SKM-1 (cell line): ENCODE measurements at regions not wholly inside any gene's neighbourhood (a gene's known extent, or its start where the extent isn't known, plus 50 kb on each side); places are given as distances from the start of the nearest gene placed in this dataset.
A peak's percentile ranks its signal among the peaks of the same experiment; 100 is the strongest.

Experiments used
- DNase-seq: peaks from one replicate; lab custom pipeline; 2025; ENCODE audit not compliant: unreplicated experiment; lab: John Stamatoyannopoulos, UW

DNA sequence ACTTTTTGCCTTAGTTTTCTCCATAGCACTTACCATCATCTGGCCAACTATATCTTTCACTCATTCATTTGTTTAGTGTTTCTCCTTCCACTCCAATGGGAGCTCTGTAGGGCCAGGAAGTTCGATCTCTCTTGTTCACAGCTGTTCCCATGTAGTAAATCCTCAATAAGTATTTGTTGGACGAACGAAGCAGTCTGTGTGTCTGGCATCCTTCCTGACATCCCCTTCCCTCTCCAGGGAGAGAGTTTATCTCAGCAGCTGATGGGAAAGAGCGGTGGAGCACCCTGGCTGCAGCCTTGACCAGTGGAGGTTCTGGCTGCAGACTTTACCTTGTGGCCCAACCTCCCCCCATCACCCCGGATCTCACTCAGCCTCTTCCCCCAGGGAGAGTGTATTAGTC is 141.7 kb downstream of the CHST1 start:
- DNase-seq, result no peak

DNA sequence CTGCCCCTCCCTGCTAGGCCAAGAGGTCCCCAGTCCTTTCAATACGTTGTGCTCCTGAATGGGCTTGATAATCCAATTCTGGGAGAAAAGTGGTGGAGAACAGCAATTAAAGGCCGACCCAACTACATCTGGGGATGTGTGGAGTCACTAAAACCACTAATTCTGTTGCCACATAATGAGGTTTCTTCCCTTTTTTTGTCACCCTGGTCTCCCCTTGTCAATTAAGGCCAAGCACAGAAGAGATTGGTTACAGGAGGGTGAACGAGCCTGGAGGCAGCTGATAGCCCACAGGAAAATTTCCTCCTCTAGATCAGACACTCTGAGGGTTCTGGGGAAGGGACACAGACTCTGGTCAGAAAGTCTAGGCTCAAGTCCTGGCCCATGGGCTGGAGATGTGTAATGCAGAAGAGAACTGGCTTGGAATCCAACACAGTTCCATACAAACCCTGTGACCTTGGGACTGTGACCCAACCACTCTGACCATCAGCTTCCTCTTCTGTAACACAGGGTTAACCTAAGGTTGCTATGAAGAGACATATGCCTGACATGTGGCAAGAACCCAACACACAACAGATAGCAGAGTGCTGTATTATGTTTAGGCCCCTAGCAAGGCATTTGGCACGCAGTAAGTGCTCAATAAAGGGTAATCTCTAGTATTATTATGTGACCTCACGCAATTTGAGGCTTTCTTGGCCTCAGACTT is 146.4 kb downstream of the CHST1 start:
- DNase-seq, result peak; percentile 5

DNA sequence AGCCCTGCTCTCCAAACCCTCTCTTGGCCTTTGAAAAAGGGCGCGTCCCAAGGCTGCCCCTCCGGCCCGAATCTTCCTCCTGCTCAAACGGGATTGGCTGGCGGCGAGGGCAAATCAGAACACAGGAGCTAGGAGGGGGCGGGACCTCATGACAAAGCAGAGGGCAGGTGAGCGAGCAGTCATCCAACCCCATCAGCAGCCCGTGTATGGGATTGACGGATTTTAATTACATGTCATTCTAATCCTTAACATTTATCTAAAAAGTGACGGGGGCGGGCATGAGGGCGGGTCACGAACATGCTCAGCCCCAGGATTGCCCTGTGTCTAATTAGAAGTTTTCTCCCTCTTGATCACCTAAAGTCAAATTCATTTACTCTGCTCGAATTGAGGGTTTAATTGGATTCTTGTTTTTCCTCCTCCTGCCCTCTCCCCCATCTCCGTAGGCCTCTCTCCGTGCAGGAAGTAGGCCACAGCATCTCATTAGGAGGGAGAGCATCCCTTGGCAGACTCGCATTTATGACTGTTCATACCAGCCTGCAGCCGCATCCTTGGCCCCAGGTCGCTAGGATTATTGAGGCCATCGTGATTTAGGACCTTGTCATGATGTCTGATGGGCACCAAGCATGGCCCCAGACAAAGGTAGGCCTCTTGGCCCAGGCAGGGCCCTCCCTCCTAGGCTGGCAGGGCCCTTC is 147.1 kb downstream of the CHST1 start:
- no peak for DNase-seq

DNA sequence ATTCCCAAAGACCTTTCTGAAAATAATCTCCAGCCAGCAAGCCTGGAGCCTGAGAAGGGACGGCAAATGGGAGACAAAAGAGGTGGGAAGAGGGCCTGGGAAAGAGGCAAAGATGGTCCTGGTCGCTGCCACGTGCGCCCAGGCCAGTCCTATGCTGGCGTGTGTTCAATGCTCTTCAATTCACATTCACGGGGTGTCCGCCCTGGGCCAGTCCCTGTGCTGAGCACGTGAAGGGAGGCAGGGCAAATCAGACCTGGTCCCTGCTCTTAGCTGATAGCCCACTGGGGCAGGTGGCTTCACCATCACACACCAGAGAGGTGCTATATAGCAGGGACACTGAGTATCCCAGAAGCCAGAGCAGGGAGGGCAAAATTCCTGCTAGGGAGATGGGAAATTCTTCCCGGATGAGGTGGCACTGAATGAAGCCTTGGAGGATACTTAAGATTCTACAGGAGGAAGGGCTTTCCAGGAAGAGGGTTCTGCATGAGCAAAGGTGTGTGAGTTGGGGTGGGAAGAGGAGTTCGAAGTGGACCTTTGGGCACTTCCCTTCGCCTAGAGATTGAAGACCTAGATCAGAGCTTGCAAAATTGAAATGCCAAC is 148.2 kb downstream of the CHST1 start:
- DNase-seq, result no peak

DNA sequence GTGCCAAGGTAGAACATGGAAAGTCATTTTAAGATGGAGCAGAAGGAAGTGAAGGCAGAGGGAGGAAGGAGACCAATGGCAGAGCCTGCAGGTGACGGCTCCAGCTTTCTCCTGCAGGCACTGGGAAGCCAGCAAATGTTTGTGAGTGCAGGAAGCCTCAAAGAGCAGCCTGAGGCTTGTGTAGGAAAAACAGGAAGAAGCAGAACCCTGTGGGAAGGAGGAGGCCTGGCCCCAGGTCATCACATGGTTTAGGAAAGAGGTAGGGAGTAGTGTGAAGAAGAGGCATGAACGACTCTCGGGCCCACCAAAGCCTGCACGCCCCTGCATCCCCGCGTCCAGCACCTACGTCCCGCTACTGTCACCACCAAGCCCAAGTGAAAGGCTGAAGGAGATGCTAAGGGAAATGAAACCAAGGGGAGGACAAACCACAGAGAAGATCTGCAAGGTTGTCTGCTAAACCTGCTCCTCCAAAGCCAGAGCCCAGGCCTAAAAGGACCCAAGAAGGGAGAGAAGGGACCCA is 151.5 kb downstream of the CHST1 start:
- no peak for DNase-seq

DNA sequence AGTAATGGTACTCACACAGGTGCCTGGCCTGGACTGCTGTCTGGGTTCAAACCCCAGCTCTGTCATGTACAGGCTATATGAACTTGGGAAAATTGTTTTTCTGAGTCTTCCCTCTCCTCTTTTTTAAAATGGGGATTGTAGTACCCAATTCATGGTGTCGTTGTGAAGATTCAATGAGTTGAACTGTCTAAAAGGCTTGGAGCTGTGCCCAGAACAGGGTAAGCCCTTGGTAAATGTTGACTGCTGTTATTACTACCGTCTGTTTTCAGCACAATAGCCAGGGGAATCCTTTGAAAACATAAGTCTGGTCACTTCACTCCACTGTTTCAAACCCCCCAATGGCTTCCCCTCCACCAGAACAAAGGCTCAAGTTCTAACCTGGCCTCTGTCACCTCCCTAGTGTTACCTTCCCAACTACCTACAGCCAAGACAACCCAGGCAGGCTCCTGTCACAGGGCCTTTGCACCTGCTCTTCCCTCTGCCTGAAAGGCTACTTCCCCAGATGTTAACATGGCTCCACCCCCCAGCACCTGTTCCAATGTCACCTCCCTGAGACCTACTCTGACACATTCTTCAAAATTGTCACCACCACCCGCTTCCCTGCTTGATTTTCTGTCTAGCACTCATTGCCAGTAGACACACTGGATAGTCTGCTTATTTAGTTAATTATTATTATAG is 152.8 kb downstream of the CHST1 start:
- DNase-seq, result no peak

GRCh38 chr11:45511566-45511965 is 153.9 kb downstream of the CHST1 start:
- no peak for DNase-seq

DNA sequence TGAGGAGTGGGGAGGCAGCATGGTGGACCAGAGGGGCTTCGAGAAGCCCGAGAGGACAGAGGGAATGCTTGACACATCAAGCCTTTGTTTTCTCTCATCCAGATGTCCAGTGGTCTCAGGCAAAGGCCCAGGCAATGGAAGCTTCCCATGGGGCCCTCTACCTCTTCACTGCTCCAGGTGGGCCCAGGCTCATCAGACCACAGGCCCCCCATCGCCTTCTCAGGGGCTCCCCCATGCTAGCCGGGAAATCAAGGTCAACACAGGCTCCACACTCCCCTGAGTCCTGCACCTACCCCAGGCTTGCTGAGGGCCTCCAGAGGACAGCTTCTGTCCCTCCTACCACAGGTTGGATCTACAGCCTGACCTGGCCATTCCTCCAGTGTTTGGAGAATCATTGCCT is 157.5 kb downstream of the CHST1 start:
- no peak for DNase-seq

DNA sequence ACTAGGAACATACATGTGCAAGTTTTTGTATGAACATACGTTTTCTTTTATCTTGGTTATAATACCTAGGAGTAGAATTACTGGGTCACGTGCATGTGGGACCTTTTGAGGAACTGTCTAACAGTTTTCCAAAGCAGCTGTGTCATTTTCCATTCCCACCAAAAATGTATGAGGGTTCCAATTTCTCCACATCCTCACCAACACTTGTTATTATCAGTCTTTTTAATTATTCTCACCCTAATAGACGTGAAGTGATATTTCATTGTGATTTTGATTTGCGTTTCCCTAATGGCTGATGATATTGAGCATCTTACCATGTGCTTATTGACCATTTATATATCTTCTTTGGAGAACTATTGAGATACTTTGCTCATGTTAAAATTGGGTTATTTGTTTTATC is 162.1 kb downstream of the CHST1 start:
- no peak for DNase-seq

DNA sequence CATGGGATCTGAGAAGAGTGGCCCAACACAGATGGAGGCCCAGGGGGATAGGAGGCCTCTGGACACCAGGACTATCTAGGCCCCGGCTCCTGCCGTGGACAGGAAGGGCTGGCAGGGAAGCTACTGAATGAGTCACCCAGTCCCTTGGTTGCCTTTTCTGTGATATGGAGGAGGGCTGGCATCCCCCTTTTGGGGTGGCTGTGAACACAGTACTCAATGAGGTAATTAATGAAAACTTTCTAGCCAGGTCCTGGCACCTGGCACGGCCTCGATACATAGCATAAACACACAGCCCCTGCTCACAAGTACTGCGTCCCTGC is 163.2 kb downstream of the CHST1 start:
- no peak for DNase-seq

DNA sequence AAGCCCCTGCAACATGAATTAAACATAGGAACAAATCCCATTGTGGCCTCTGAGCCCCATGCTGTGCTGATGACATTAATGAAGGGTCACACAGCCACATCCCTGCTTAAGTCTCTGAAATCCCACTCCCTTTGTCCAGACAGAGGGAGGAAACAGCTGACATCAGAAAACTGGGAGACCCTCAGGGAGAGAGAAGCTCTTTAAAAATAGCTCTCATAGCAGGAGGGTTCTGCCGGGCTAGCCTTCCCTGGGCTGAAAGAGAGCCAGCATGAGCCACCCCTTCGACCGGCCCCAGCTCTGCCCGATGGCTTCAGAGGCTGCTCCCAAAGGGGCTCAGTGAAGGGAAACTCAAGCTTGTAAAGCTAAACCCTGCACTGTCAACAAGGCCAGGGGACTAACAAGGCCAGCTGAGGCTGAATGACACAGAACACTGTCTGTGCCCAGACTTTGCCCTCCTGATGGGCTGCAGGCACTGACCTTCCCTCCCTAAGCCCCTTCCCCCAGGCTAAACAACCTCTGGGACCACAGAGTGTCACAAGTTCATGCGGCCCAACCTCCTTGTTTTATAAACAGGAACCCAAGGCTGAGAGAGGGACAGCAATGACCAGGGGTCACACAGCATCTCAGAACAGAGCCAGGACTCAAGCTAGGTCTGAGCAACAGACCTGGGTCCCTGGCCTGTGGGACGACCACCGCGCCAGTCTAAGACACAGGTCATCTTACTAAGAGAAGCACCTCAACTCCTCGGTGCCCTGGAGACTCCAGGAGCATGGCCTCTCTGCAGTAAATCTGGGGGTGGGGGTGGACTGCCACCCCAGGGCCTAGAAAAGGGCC is 163.8 kb downstream of the CHST1 start:
- DNase-seq, result no peak

DNA sequence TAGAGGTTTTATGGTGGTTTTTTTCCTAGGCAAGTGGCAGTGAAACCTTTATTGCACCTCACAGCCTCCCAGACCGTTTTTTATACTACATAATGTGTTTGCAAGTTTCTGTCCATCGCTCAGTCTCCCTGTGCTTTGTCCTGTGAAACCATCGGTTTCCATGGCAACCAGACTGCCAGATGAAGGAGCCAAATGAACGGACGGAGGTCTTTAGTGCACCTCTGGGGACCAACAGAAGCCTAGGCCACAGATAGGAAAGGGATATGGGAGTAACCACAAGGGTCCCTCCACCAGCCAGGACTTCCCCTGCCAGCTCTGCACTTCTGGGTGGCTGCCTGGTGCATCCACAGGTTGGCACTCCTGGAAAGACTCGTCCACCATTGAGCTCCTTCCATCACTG is 165.0 kb downstream of the CHST1 start:
- no peak for DNase-seq

DNA sequence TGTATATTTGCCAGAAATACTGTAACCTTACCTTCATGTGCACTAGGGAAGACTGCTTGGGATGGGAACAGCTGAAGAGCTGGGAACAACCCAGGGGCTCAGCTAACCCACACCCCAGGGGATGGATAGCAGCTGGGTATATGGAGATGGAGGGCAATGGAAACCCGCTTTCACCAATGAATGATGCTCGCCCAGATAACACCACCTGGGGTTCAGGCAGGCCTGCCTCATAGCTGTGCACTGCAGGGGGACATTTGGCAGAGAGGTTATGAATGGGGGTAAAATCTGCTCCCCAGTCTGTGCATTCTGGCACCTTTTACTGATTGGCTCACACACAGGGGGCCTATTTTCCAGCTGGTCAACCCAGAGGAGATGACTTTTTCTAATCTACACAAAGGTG is 170.7 kb downstream of the CHST1 start:
- DNase-seq, result no peak

DNA sequence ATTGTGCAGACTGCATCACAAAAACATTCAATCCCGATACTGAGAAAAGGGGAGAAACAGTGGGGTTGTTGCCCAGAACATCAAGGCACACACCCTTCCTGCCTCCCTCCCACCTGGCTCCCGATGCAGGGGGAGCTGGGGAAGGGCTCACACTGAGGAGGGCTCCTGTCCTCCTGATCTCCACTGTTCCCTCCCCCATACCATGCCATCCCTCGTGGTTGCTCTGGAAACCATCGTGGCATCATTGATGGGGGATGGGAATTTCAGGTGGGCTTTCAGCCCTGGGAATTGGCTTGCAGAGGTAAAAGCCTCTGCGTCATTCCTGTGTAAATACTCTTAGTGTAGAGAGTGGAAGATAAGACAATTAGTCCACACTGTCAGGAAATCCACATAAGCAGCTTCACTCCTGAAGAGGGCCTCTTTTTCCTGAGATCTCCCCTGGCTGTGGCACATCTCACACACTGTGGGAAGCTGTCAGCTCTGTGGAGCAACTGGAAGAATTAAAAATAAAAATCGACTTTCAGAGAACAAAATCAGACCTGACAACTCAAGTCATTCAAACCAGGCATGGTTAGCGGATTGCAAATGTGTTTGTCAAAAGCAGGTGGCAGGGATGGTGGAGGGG is 176.0 kb downstream of the CHST1 start:
- DNase-seq, result no peak

GRCh38 chr11:45486461-45486860 is 179.0 kb downstream of the CHST1 start:
- no peak for DNase-seq

DNA sequence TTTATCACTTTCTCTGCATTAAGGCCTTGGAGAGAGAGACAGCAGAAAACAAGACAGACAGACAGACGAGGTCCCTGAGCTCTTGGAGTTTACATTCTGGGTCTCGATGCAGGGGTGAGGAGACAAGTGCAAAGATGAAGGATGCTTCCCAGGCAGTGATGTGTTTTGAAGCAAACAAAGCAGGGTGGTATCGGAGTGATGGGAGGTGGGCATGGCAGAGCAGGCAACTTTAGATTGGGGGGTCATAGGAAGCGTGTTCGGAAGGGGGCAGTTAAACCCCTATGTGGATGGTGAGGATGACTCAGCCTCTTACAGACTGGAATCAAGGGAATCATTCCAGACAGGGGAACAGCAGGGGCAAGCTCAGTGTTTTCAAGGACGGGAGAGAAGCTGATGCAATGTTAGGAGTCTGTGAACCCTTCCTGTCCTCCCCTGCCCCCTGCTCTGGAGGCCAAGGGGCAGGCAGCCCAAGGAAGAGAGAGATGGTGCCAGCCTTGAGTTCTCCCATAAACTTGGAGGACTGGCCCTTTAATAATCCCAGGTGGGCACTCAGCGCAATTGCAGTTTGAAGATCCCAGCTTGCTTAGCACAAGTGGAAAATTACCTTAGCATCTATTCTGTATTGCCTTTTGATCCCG is 180.2 kb downstream of the CHST1 start:
- no peak for DNase-seq

GRCh38 chr11:45484326-45484883 is 181.0 kb downstream of the CHST1 start:
- DNase-seq, result no peak

- DNase-seq, result no peak
These were observed 182.0 kb downstream of the CHST1 start for GRCh38 chr11:45483416-45483815.

DNA sequence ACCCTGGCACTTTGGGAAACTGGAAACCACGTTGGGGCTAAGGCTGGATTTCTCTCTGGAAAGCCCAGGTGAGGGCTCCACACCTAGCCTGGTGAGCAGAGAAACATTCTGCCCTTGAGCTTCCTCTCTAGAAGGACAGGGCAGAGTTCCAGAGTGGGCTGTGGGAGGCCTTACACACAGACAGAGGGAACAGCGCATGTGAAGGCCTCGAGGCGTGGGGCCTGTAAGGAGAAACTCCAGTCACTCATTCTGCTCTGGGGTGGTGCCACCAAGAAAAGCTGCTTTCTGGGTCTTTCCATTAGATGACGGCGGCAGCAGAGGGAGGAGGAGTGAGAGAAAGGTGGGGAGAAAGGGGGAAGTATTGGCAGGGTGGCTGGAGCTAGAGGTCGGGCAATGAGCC is 183.1 kb downstream of the CHST1 start:
- DNase-seq, result no peak

- DNase-seq, result no peak
These were observed 184.4 kb downstream of the CHST1 start for GRCh38 chr11:45481026-45481425.
